ENCODE measurements at regions not wholly inside any gene's neighbourhood (a gene's known extent, or its start where the extent isn't known, plus 50 kb on each side); places are given as distances from the start of the nearest gene placed in this dataset.

DNA sequence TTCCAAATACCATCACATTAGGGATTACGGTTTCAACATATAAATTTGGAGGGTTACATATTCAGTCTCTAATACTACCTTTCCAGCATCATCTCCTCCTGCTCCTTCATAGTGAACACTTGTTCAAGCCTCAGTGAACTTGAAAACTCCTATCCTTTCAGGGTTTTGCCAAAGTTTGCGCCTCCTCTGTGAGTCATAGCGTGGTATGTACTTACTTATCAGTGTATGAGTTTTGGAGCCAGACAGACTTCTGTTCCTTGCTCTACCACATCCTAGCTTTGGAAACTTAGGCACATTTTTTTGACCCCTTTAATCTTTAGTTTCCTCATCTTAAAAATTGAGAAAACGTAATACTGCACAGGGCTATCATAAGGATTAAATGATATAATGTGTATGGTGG, 160.1 kb upstream of the ZC3H12C start:
- no peaks in the 10 kb centered on the region for H3K4me1 ChIP-seq (ENCODE audit: control insufficient read depth, insufficient read depth, low read length, poor library complexity, severe bottlenecking)
- no peak overlapping the region for H3K27ac ChIP-seq (ENCODE audit: insufficient read depth, low read length, poor library complexity, severe bottlenecking)
- Mint-ChIP-seq H3K27me3 (peaks cover 29% of the 10 kb centered on the region), H3K9me3 (peaks cover 0 to 2% (median 0%) of the 10 kb centered on the region in 7 donors), H3K36me3 (no peaks in the 10 kb centered on the region), H3K27ac (no peak overlapping the region), H3K4me1 (no peaks in the 10 kb centered on the region), H3K4me3 (no peak overlapping the region)
- ATAC-seq (ENCODE audit: low read depth in 2 of 2) (no peak), DNase-seq (no peak)
- no peak overlapping the region for H3K4me3 ChIP-seq (ENCODE audit: low read depth, low read length)
- peaks cover 4% of the 10 kb centered on the region for H3K27me3 ChIP-seq (ENCODE audit: control insufficient read depth, insufficient read depth, low read length)
- H3K36me3 ChIP-seq (ENCODE audit: control insufficient read depth, insufficient read depth, low read length), result no peaks in the 10 kb centered on the region
- no peaks in the 10 kb centered on the region for H3K9me3 ChIP-seq (ENCODE audit: control insufficient read depth in 2 of 2, low read length in 2 of 2)

DNA sequence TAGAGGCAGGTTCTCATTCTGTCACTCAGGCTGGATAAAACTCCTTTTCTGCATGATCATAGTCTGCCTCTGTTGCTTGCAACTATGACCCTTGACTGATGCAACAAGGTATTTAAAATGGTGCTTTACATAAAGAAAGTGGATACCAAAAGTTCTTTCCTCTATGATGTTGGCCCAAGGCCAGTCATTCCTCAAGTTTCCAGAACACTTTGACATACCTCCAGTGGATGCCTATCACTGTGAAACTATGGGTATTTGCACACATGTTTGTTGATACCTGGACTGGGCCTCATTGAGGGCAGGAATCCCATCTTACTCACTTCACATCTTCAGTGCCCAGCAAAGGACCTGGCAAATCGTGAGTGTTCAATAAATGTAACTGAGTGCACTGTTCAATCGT, 159.0 kb upstream of the ZC3H12C start:
- Histone ChIP-seq H3K4me1 (ENCODE audit: control insufficient read depth, insufficient read depth, low read length, poor library complexity, severe bottlenecking) (no peaks in the 10 kb centered on the region), H3K27me3 (ENCODE audit: control insufficient read depth, insufficient read depth, low read length) (peaks cover 4% of the 10 kb centered on the region), H3K36me3 (ENCODE audit: control insufficient read depth, insufficient read depth, low read length) (no peaks in the 10 kb centered on the region), H3K27ac (ENCODE audit: insufficient read depth, low read length, poor library complexity, severe bottlenecking) (no peak overlapping the region), H3K4me3 (ENCODE audit: low read depth, low read length) (no peak overlapping the region), H3K9me3 (ENCODE audit: control insufficient read depth in 2 of 2, low read length in 2 of 2) (no peaks in the 10 kb centered on the region)
- Mint-ChIP-seq H3K4me1 (no peaks in the 10 kb centered on the region), H3K9me3 (peaks cover 0 to 2% (median 0%) of the 10 kb centered on the region in 7 donors), H3K27me3 (peaks cover 22% of the 10 kb centered on the region), H3K4me3 (no peak overlapping the region), H3K27ac (no peak overlapping the region), H3K36me3 (no peaks in the 10 kb centered on the region)
- ATAC-seq (ENCODE audit: low read depth in 2 of 2), result no peak
- no peak for DNase-seq

DNA sequence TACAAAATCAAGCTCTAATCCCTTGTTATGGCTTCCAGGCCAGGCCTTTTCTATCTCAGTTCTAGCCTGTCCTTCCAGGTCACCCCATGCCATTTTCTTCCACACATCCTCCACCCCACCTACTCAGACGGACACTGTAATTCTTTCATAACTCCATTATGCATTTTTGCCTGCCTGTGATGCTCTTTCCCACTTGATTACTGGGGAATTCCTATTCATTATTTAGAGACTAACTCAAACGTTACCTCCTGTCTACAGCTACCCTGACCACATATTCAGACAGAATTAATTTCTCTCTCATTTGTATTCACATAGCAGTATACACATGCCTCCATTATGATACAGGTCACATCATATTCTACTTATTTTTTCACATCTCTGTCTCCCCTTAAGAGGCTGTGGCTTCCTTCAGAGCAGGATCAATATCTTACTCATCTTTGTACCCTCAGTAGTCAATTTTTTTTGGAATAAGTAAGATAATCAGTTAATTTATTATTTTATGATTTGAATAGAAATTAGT, 156.5 kb upstream of the ZC3H12C start:
- no peaks in the 10 kb centered on the region for H3K4me1 Mint-ChIP-seq
- Histone ChIP-seq H3K4me1 (ENCODE audit: control insufficient read depth, insufficient read depth, low read length, poor library complexity, severe bottlenecking) (no peaks in the 10 kb centered on the region), H3K27ac (ENCODE audit: insufficient read depth, low read length, poor library complexity, severe bottlenecking) (no peak overlapping the region), H3K36me3 (ENCODE audit: control insufficient read depth, insufficient read depth, low read length) (no peaks in the 10 kb centered on the region), H3K27me3 (ENCODE audit: control insufficient read depth, insufficient read depth, low read length) (peaks cover 7% of the 10 kb centered on the region), H3K4me3 (ENCODE audit: low read depth, low read length) (no peak overlapping the region), H3K9me3 (ENCODE audit: control insufficient read depth in 2 of 2, low read length in 2 of 2) (no peaks in the 10 kb centered on the region)
- no peak overlapping the region for H3K27ac Mint-ChIP-seq
- ATAC-seq (ENCODE audit: low read depth in 2 of 2) (no peak), DNase-seq (no peak)
- peaks cover 35% of the 10 kb centered on the region for H3K27me3 Mint-ChIP-seq
- H3K9me3 Mint-ChIP-seq, result peaks cover 0 to 2% (median 0%) of the 10 kb centered on the region in 7 donors
- H3K36me3 Mint-ChIP-seq, result no peaks in the 10 kb centered on the region
- no peak overlapping the region for H3K4me3 Mint-ChIP-seq

GRCh38 chr11:109937968-109938367, 155.2 kb upstream of the ZC3H12C start:
- Mint-ChIP-seq H3K4me3 (no peak overlapping the region), H3K27me3 (peaks cover 31% of the 10 kb centered on the region), H3K4me1 (no peaks in the 10 kb centered on the region), H3K36me3 (no peaks in the 10 kb centered on the region), H3K27ac (no peak overlapping the region), H3K9me3 (peaks cover 0 to 1% (median 0%) of the 10 kb centered on the region in 7 donors)
- no peak for DNase-seq
- H3K27me3 ChIP-seq (ENCODE audit: control insufficient read depth, insufficient read depth, low read length), result peaks cover 3% of the 10 kb centered on the region
- no peak overlapping the region for H3K4me3 ChIP-seq (ENCODE audit: low read depth, low read length)
- ATAC-seq (ENCODE audit: low read depth in 2 of 2), result no peak
- no peaks in the 10 kb centered on the region for H3K9me3 ChIP-seq (ENCODE audit: control insufficient read depth in 2 of 2, low read length in 2 of 2)
- H3K27ac ChIP-seq (ENCODE audit: insufficient read depth, low read length, poor library complexity, severe bottlenecking), result no peak overlapping the region
- no peaks in the 10 kb centered on the region for H3K36me3 ChIP-seq (ENCODE audit: control insufficient read depth, insufficient read depth, low read length)
- no peaks in the 10 kb centered on the region for H3K4me1 ChIP-seq (ENCODE audit: control insufficient read depth, insufficient read depth, low read length, poor library complexity, severe bottlenecking)

DNA sequence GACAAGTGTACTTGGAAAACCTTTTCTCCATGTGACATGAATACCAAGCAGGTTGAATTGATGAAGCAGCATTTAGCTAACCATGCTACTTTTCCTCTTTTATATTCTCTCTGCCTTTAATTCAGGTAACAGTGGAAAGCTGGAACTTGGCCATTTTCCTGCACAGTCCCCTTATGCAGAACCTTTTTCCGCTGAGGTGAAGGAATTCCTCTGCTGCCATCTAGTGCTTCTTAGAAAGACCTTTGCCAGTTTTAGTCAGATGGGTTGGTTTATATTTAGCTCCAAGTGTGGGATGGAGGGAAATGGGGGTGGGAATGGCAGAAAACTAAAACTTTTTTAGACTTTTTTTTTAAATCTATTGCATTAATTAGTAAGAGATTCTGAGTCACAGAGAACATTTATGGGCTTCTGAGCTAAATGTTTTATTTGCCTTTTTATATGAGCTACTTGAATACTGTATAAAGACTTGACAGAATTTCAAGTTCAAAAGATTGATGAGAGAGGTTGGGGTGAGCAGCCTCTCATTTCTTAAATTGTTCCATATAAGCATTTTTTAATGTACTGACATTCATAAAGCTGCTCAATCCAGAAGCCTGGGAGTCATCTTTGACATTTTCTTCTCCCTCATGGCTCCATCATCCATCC, 153.9 kb upstream of the ZC3H12C start:
- peaks cover 35% of the 10 kb centered on the region for H3K27me3 Mint-ChIP-seq
- no peaks in the 10 kb centered on the region for H3K36me3 Mint-ChIP-seq
- ATAC-seq (ENCODE audit: low read depth in 2 of 2) (no peak), DNase-seq (peak in 1 of 3 donors; percentile 14)
- Histone ChIP-seq H3K27ac (ENCODE audit: insufficient read depth, low read length, poor library complexity, severe bottlenecking) (no peak overlapping the region), H3K36me3 (ENCODE audit: control insufficient read depth, insufficient read depth, low read length) (no peaks in the 10 kb centered on the region), H3K4me1 (ENCODE audit: control insufficient read depth, insufficient read depth, low read length, poor library complexity, severe bottlenecking) (no peaks in the 10 kb centered on the region), H3K27me3 (ENCODE audit: control insufficient read depth, insufficient read depth, low read length) (peaks cover 3% of the 10 kb centered on the region), H3K9me3 (ENCODE audit: control insufficient read depth in 2 of 2, low read length in 2 of 2) (no peaks in the 10 kb centered on the region), H3K4me3 (ENCODE audit: low read depth, low read length) (no peak overlapping the region)
- peaks cover 0 to 1% (median 0%) of the 10 kb centered on the region in 7 donors for H3K9me3 Mint-ChIP-seq
- H3K4me1 Mint-ChIP-seq, result no peaks in the 10 kb centered on the region
- no peak overlapping the region for H3K27ac Mint-ChIP-seq
- no peak overlapping the region for H3K4me3 Mint-ChIP-seq

GRCh38 chr11:109940816-109941215, 152.4 kb upstream of the ZC3H12C start:
- Mint-ChIP-seq H3K27ac (no peak overlapping the region), H3K4me1 (no peaks in the 10 kb centered on the region), H3K36me3 (no peaks in the 10 kb centered on the region), H3K4me3 (no peak overlapping the region), H3K27me3 (peaks cover 35% of the 10 kb centered on the region), H3K9me3 (peaks cover 0 to 1% (median 0%) of the 10 kb centered on the region in 7 donors)
- Histone ChIP-seq H3K27ac (ENCODE audit: insufficient read depth, low read length, poor library complexity, severe bottlenecking) (no peak overlapping the region), H3K27me3 (ENCODE audit: control insufficient read depth, insufficient read depth, low read length) (peaks cover 7% of the 10 kb centered on the region), H3K36me3 (ENCODE audit: control insufficient read depth, insufficient read depth, low read length) (no peaks in the 10 kb centered on the region), H3K4me1 (ENCODE audit: control insufficient read depth, insufficient read depth, low read length, poor library complexity, severe bottlenecking) (no peaks in the 10 kb centered on the region), H3K4me3 (ENCODE audit: low read depth, low read length) (no peak overlapping the region), H3K9me3 (ENCODE audit: control insufficient read depth in 2 of 2, low read length in 2 of 2) (no peaks in the 10 kb centered on the region)
- peak in 1 of 3 donors; percentile 11 for DNase-seq
- ATAC-seq (ENCODE audit: low read depth in 2 of 2), result no peak

GRCh38 chr11:109945626-109946321, 147.4 kb upstream of the ZC3H12C start:
- H3K4me3 ChIP-seq (ENCODE audit: low read depth, low read length), result peak overlapping the region; percentile 45
- ATAC-seq (ENCODE audit: low read depth in 2 of 2), result no peak

More at GRCh38 chr11:109945626-109946321, 147.4 kb upstream of the ZC3H12C start:
- no peak overlapping the region for H3K27ac ChIP-seq (ENCODE audit: insufficient read depth, low read length, poor library complexity, severe bottlenecking)
- no peaks in the 10 kb centered on the region for H3K36me3 ChIP-seq (ENCODE audit: control insufficient read depth, insufficient read depth, low read length)
- DNase-seq, result no peak
- H3K4me3 Mint-ChIP-seq, result no peak overlapping the region
- peaks cover 16% of the 10 kb centered on the region for H3K27me3 Mint-ChIP-seq
- no peaks in the 10 kb centered on the region for H3K9me3 ChIP-seq (ENCODE audit: control insufficient read depth in 2 of 2, low read length in 2 of 2)
- peaks cover 5 to 7% (median 6%) of the 10 kb centered on the region in 4 donors for H3K4me1 Mint-ChIP-seq
- H3K36me3 Mint-ChIP-seq, result no peaks in the 10 kb centered on the region
- H3K27ac Mint-ChIP-seq, result peak overlapping the region in 1 of 3 donors; percentile 12
- H3K27me3 ChIP-seq (ENCODE audit: control insufficient read depth, insufficient read depth, low read length), result peaks cover 7% of the 10 kb centered on the region
- no peaks in the 10 kb centered on the region for H3K4me1 ChIP-seq (ENCODE audit: control insufficient read depth, insufficient read depth, low read length, poor library complexity, severe bottlenecking)
- peaks cover 0 to 1% (median 0%) of the 10 kb centered on the region in 7 donors for H3K9me3 Mint-ChIP-seq

Measured in CD4-positive, CD25-positive, alpha-beta regulatory T cell (primary cell).